ENCODE measurements at regions not wholly inside any gene's neighbourhood (a gene's known extent, or its start where the extent isn't known, plus 50 kb on each side); places are given as distances from the start of the nearest gene placed in this dataset.

GRCh38 chr21:15152591-15152990, 87.8 kb upstream of the NRIP1 start:
- no peak overlapping the region for H3K27ac ChIP-seq (ENCODE audit: low read length)
- intact Hi-C loops (cut with DNase I): no loop called here
- H3K4me3 ChIP-seq (ENCODE audit: low read length): no peak overlapping the region
- WGBS: 66% methylated on average over 3 of the region's 3 CpGs
- no peaks in the 10 kb centered on the region for H3K9me3 ChIP-seq (ENCODE audit: control insufficient read depth, low read length)
- no peaks in the 10 kb centered on the region for H3K4me1 ChIP-seq (ENCODE audit: control insufficient read depth, insufficient read depth, low read length)
- H3K27me3 ChIP-seq (ENCODE audit: control insufficient read depth, insufficient read depth): no peaks in the 10 kb centered on the region
- DNase-seq (no peak), ATAC-seq (no peak)

- Histone ChIP-seq H3K4me3 (ENCODE audit: low read length) (no peak overlapping the region), H3K27me3 (ENCODE audit: control insufficient read depth, insufficient read depth) (no peaks in the 10 kb centered on the region), H3K4me1 (ENCODE audit: control insufficient read depth, insufficient read depth, low read length) (peaks cover 2% of the 10 kb centered on the region), H3K27ac (ENCODE audit: low read length) (no peak overlapping the region), H3K9me3 (ENCODE audit: control insufficient read depth, low read length) (no peaks in the 10 kb centered on the region)
- no peak for DNase-seq
- WGBS: 56% methylated on average over 2 of the region's 2 CpGs
- intact Hi-C loops (cut with DNase I): no loop called here
- ATAC-seq: no peak
These were observed 94.7 kb upstream of the NRIP1 start for GRCh38 chr21:15159382-15160020.

- Histone ChIP-seq H3K27me3 (ENCODE audit: control insufficient read depth, insufficient read depth) (no peaks in the 10 kb centered on the region), H3K4me1 (ENCODE audit: control insufficient read depth, insufficient read depth, low read length) (peaks cover 2% of the 10 kb centered on the region), H3K4me3 (ENCODE audit: low read length) (no peak overlapping the region), H3K9me3 (ENCODE audit: control insufficient read depth, low read length) (no peaks in the 10 kb centered on the region), H3K27ac (ENCODE audit: low read length) (no peak overlapping the region)
- DNase-seq (no peak), ATAC-seq (no peak)
- intact Hi-C loops (cut with DNase I): no loop called here
- 66% methylated on average over 1 of the region's 1 CpG for WGBS
These were observed 95.3 kb upstream of the NRIP1 start for GRCh38 chr21:15160136-15160535.

GRCh38 chr21:15162921-15163320, 98.1 kb upstream of the NRIP1 start:
- intact Hi-C loops (cut with DNase I): no loop called here
- Histone ChIP-seq H3K4me3 (ENCODE audit: low read length) (no peak overlapping the region), H3K27me3 (ENCODE audit: control insufficient read depth, insufficient read depth) (no peaks in the 10 kb centered on the region), H3K4me1 (ENCODE audit: control insufficient read depth, insufficient read depth, low read length) (peaks cover 2% of the 10 kb centered on the region), H3K9me3 (ENCODE audit: control insufficient read depth, low read length) (no peaks in the 10 kb centered on the region), H3K27ac (ENCODE audit: low read length) (no peak overlapping the region)
- WGBS: 53% methylated on average over 2 of the region's 2 CpGs
- no peak for DNase-seq
- ATAC-seq: no peak

GRCh38 chr21:15164273-15164672, 99.5 kb upstream of the NRIP1 start:
- intact Hi-C loops (cut with DNase I): no loop called here
- WGBS: 84% methylated on average over 9 of the region's 9 CpGs
- DNase-seq (no peak), ATAC-seq (no peak)
- H3K27me3 ChIP-seq (ENCODE audit: control insufficient read depth, insufficient read depth): no peaks in the 10 kb centered on the region
- no peak overlapping the region for H3K27ac ChIP-seq (ENCODE audit: low read length)
- H3K4me1 ChIP-seq (ENCODE audit: control insufficient read depth, insufficient read depth, low read length): peaks cover 2% of the 10 kb centered on the region
- no peaks in the 10 kb centered on the region for H3K9me3 ChIP-seq (ENCODE audit: control insufficient read depth, low read length)
- H3K4me3 ChIP-seq (ENCODE audit: low read length): no peak overlapping the region

GRCh38 chr21:15164678-15165303, 100.0 kb upstream of the NRIP1 start:
- Histone ChIP-seq H3K4me1 (ENCODE audit: control insufficient read depth, insufficient read depth, low read length) (peaks cover 2% of the 10 kb centered on the region), H3K4me3 (ENCODE audit: low read length) (no peak overlapping the region), H3K9me3 (ENCODE audit: control insufficient read depth, low read length) (no peaks in the 10 kb centered on the region), H3K27ac (ENCODE audit: low read length) (no peak overlapping the region), H3K27me3 (ENCODE audit: control insufficient read depth, insufficient read depth) (no peaks in the 10 kb centered on the region)
- WGBS: 37% methylated on average over 2 of the region's 2 CpGs
- intact Hi-C loops (cut with DNase I): no loop called here
- DNase-seq: no peak
- no peak for ATAC-seq

GRCh38 chr21:15170614-15171013, 105.8 kb upstream of the NRIP1 start:
- no peak overlapping the region for H3K27ac ChIP-seq (ENCODE audit: low read length)
- H3K4me1 ChIP-seq (ENCODE audit: control insufficient read depth, insufficient read depth, low read length): no peaks in the 10 kb centered on the region
- 84% methylated on average over 2 of the region's 2 CpGs for WGBS
- no peaks in the 10 kb centered on the region for H3K9me3 ChIP-seq (ENCODE audit: control insufficient read depth, low read length)
- no peaks in the 10 kb centered on the region for H3K27me3 ChIP-seq (ENCODE audit: control insufficient read depth, insufficient read depth)
- ATAC-seq (no peak), DNase-seq (no peak)
- no peak overlapping the region for H3K4me3 ChIP-seq (ENCODE audit: low read length)
- intact Hi-C loops (cut with DNase I): no loop called here

GRCh38 chr21:15171546-15171945, 106.7 kb upstream of the NRIP1 start:
- no peak overlapping the region for H3K4me3 ChIP-seq (ENCODE audit: low read length)
- peak in 1 of 3 donors; percentile 43 for DNase-seq
- intact Hi-C loops (cut with DNase I): no loop called here
- H3K27ac ChIP-seq (ENCODE audit: low read length): no peak overlapping the region
- no peaks in the 10 kb centered on the region for H3K4me1 ChIP-seq (ENCODE audit: control insufficient read depth, insufficient read depth, low read length)
- no peak for ATAC-seq
- 68% methylated on average over 4 of the region's 4 CpGs for WGBS
- no peaks in the 10 kb centered on the region for H3K27me3 ChIP-seq (ENCODE audit: control insufficient read depth, insufficient read depth)
- no peaks in the 10 kb centered on the region for H3K9me3 ChIP-seq (ENCODE audit: control insufficient read depth, low read length)

GRCh38 chr21:15172963-15173362, 108.2 kb upstream of the NRIP1 start:
- 53% methylated on average over 3 of the region's 3 CpGs for WGBS
- no peak for ATAC-seq

GRCh38 chr21:15174923-15175322, 110.1 kb upstream of the NRIP1 start:
- no peak for DNase-seq
- no peak overlapping the region for H3K4me3 ChIP-seq (ENCODE audit: low read length)
- H3K4me1 ChIP-seq (ENCODE audit: control insufficient read depth, insufficient read depth, low read length): no peaks in the 10 kb centered on the region
- H3K9me3 ChIP-seq (ENCODE audit: control insufficient read depth, low read length): no peaks in the 10 kb centered on the region
- 96% methylated on average over 3 of the region's 3 CpGs for WGBS
- H3K27me3 ChIP-seq (ENCODE audit: control insufficient read depth, insufficient read depth): no peaks in the 10 kb centered on the region
- intact Hi-C loops (cut with DNase I): no loop called here
- no peak overlapping the region for H3K27ac ChIP-seq (ENCODE audit: low read length)
- no peak for ATAC-seq

More at GRCh38 chr21:15172963-15173362, 108.2 kb upstream of the NRIP1 start:
- no peaks in the 10 kb centered on the region for H3K9me3 ChIP-seq (ENCODE audit: control insufficient read depth, low read length)
- no peak overlapping the region for H3K27ac ChIP-seq (ENCODE audit: low read length)
- intact Hi-C loops (cut with DNase I): no loop called here
- H3K27me3 ChIP-seq (ENCODE audit: control insufficient read depth, insufficient read depth): no peaks in the 10 kb centered on the region
- DNase-seq: no peak
- H3K4me1 ChIP-seq (ENCODE audit: control insufficient read depth, insufficient read depth, low read length): no peaks in the 10 kb centered on the region
- no peak overlapping the region for H3K4me3 ChIP-seq (ENCODE audit: low read length)

GRCh38 chr21:15182731-15183130, 117.9 kb upstream of the NRIP1 start:
- 90% methylated on average over 4 of the region's 4 CpGs for WGBS
- no peaks in the 10 kb centered on the region for H3K9me3 ChIP-seq (ENCODE audit: control insufficient read depth, low read length)

More at GRCh38 chr21:15182731-15183130, 117.9 kb upstream of the NRIP1 start:
- Histone ChIP-seq H3K27ac (ENCODE audit: low read length) (no peak overlapping the region), H3K27me3 (ENCODE audit: control insufficient read depth, insufficient read depth) (no peaks in the 10 kb centered on the region), H3K4me3 (ENCODE audit: low read length) (no peak overlapping the region), H3K4me1 (ENCODE audit: control insufficient read depth, insufficient read depth, low read length) (no peaks in the 10 kb centered on the region)
- no peak for DNase-seq
- intact Hi-C loops (cut with DNase I): no loop called here
- no peak for ATAC-seq
